ENCODE measurements at regions not wholly inside any gene's neighbourhood (a gene's known extent, or its start where the extent isn't known, plus 50 kb on each side); places are given as distances from the start of the nearest gene placed in this dataset.
"Not testable (repeated sequence)": the region's sequence is repeated elsewhere in the genome, so short reads cannot be mapped to it uniquely, and the experiment has no call there.

GRCh38 chr10:130263289-130263688, 127.1 kb downstream of the GLRX3 start:
- DNase-seq = no peak

- no peak for DNase-seq
Measured at GRCh38 chr10:130265542-130265941, 129.4 kb downstream of the GLRX3 start.

GRCh38 chr10:130282492-130283218, 146.5 kb downstream of the GLRX3 start:
- no peak for DNase-seq

GRCh38 chr10:130283219-130283545, 147.0 kb downstream of the GLRX3 start:
- no peak for DNase-seq

- not testable (repeated sequence) for DNase-seq
Measured at GRCh38 chr10:130295761-130296160, 159.6 kb downstream of the GLRX3 start.

- peak in 1 of 2 donors; percentile 54 for DNase-seq
Measured at GRCh38 chr10:130300608-130301020, 164.4 kb downstream of the GLRX3 start.

GRCh38 chr10:130301021-130301892, 165.1 kb downstream of the GLRX3 start:
- DNase-seq = peak; percentile 9 to 59

GRCh38 chr10:130326954-130327353, 190.8 kb downstream of the GLRX3 start:
- no peak for DNase-seq

GRCh38 chr10:130329792-130330191, 193.6 kb downstream of the GLRX3 start:
- DNase-seq = no peak

GRCh38 chr10:130333185-130333584, 197.0 kb downstream of the GLRX3 start:
- DNase-seq = no peak

GRCh38 chr10:130335336-130335735, 199.1 kb downstream of the GLRX3 start:
- DNase-seq = no peak

- no peak for DNase-seq
Measured at GRCh38 chr10:130336617-130337304, 200.6 kb downstream of the GLRX3 start.

GRCh38 chr10:130337305-130337640, 201.1 kb downstream of the GLRX3 start:
- DNase-seq = no peak

GRCh38 chr10:130337696-130338635, 201.8 kb downstream of the GLRX3 start:
- DNase-seq = no peak

- DNase-seq = no peak
Measured at GRCh38 chr10:130338636-130339024, 202.4 kb downstream of the GLRX3 start.

GRCh38 chr10:130339091-130339490, 202.9 kb downstream of the GLRX3 start:
- no peak for DNase-seq

GRCh38 chr10:130339911-130340310, 203.7 kb downstream of the GLRX3 start:
- DNase-seq = no peak

- no peak for DNase-seq
Measured at GRCh38 chr10:130340816-130341215, 204.6 kb downstream of the GLRX3 start.

- DNase-seq = no peak
Measured at GRCh38 chr10:130341356-130341755, 205.2 kb downstream of the GLRX3 start.

GRCh38 chr10:130345728-130346127, 209.5 kb downstream of the GLRX3 start:
- no peak for DNase-seq

GRCh38 chr10:130350996-130351395, 214.8 kb downstream of the GLRX3 start:
- no peak for DNase-seq

- no peak for DNase-seq
Measured at GRCh38 chr10:130351466-130352290, 215.5 kb downstream of the GLRX3 start.

Data from CD4-positive, alpha-beta T cell treated with Interferon alpha-2 for 1 hour (primary cell).